ENCODE measurements at regions not wholly inside any gene's neighbourhood (a gene's known extent, or its start where the extent isn't known, plus 50 kb on each side); places are given as distances from the start of the nearest gene placed in this dataset.

DNA sequence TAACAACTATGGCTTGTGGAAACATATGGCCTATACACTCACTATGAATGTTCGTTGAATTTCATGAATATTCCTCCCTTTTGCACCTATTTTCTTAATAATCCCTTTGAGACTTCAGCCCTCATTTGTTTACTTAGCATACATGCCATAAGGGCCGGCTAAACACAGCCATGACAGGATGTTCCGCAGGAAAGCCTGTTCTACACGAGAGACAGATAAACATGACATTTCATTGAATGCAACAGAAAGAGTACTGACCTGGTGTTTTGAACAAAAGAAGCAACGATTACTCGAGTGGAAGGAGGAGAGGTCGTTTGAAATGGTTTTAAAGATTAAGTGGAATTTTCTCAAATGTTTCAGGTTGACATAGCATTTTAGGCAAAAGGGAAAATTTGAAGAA lies 459.5 kb upstream of the CXADR start:
- Mint-ChIP-seq H3K9me3 (no peaks in the 10 kb centered on the region), H3K27ac (no peak overlapping the region), H3K4me3 (no peak overlapping the region), H3K27me3 (no peaks in the 10 kb centered on the region), H3K4me1 (ENCODE audit: unreplicated experiment) (peaks cover 31% of the 10 kb centered on the region), H3K36me3 (no peaks in the 10 kb centered on the region)
- no peak for TF ChIP-seq CTCF (conservative IDR thresholded peaks at IDR 0.05)
- DNase-seq (ENCODE audit: extremely low spot score, unreplicated experiment) = no peak

- TF ChIP-seq CTCF (conservative IDR thresholded peaks at IDR 0.05) = no peak
- H3K9me3 Mint-ChIP-seq = peaks cover 7% of the 10 kb centered on the region
- H3K36me3 Mint-ChIP-seq = no peaks in the 10 kb centered on the region
- no peak for DNase-seq (ENCODE audit: extremely low spot score, unreplicated experiment)
- no peak overlapping the region for H3K27ac Mint-ChIP-seq
- no peaks in the 10 kb centered on the region for H3K4me1 Mint-ChIP-seq (ENCODE audit: unreplicated experiment)
- no peaks in the 10 kb centered on the region for H3K27me3 Mint-ChIP-seq
- H3K4me3 Mint-ChIP-seq = no peak overlapping the region
These were observed 452.9 kb upstream of the CXADR start for GRCh38 chr21:17059936-17060335.

GRCh38 chr21:17066006-17066405 lies 446.8 kb upstream of the CXADR start:
- H3K27me3 Mint-ChIP-seq = no peaks in the 10 kb centered on the region
- no peaks in the 10 kb centered on the region for H3K36me3 Mint-ChIP-seq
- no peak for DNase-seq (ENCODE audit: extremely low spot score, unreplicated experiment)
- H3K27ac Mint-ChIP-seq = no peak overlapping the region
- H3K4me3 Mint-ChIP-seq = no peak overlapping the region
- H3K4me1 Mint-ChIP-seq (ENCODE audit: unreplicated experiment) = no peaks in the 10 kb centered on the region
- peaks cover 2% of the 10 kb centered on the region for H3K9me3 Mint-ChIP-seq
- no peak for TF ChIP-seq CTCF (conservative IDR thresholded peaks at IDR 0.05)

- DNase-seq (ENCODE audit: extremely low spot score, unreplicated experiment) = no peak
- Mint-ChIP-seq H3K9me3 (peaks cover 5% of the 10 kb centered on the region), H3K36me3 (no peaks in the 10 kb centered on the region), H3K4me3 (no peak overlapping the region), H3K27me3 (no peaks in the 10 kb centered on the region), H3K4me1 (ENCODE audit: unreplicated experiment) (peaks cover 3% of the 10 kb centered on the region), H3K27ac (no peak overlapping the region)
- no peak for TF ChIP-seq CTCF (conservative IDR thresholded peaks at IDR 0.05)
These were observed 441.8 kb upstream of the CXADR start for GRCh38 chr21:17071093-17071492.

DNA sequence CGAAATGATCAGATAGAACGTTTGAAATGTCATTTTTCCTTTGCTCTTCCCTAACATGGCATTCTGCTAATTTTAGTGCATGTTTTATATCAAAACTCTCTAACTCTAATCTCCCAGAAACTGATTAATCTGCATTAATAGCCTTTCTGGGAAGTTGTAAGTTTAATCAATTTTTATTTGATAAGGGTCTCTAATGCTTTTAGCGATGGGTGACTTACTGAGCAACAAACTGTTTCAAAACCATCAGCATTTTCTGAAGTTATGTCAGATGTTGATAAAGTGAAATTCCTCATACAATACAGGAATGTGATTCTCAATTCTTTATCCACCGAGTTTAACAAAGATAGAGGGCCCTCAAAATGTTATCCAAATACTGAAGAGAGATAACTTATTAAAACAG lies 431.6 kb upstream of the CXADR start:
- no peak for TF ChIP-seq CTCF (conservative IDR thresholded peaks at IDR 0.05)
- Mint-ChIP-seq H3K27ac (no peak overlapping the region), H3K9me3 (peaks cover 6% of the 10 kb centered on the region), H3K27me3 (no peaks in the 10 kb centered on the region), H3K36me3 (peaks cover 3% of the 10 kb centered on the region), H3K4me3 (no peak overlapping the region), H3K4me1 (ENCODE audit: unreplicated experiment) (peaks cover 21% of the 10 kb centered on the region)
- DNase-seq (ENCODE audit: extremely low spot score, unreplicated experiment) = no peak

- H3K27me3 Mint-ChIP-seq = no peaks in the 10 kb centered on the region
- H3K4me3 Mint-ChIP-seq = no peak overlapping the region
- no peaks in the 10 kb centered on the region for H3K9me3 Mint-ChIP-seq
- H3K4me1 Mint-ChIP-seq (ENCODE audit: unreplicated experiment) = peaks cover 21% of the 10 kb centered on the region
- H3K27ac Mint-ChIP-seq = no peak overlapping the region
- peaks cover 3% of the 10 kb centered on the region for H3K36me3 Mint-ChIP-seq
- no peak for TF ChIP-seq CTCF (conservative IDR thresholded peaks at IDR 0.05)
- no peak for DNase-seq (ENCODE audit: extremely low spot score, unreplicated experiment)
These were observed 429.9 kb upstream of the CXADR start for GRCh38 chr21:17082843-17083483.

All from type B pancreatic cell (in vitro differentiated cells).